SK-N-SH (cell line): ENCODE measurements at regions not wholly inside any gene's neighbourhood (a gene's known extent, or its start where the extent isn't known, plus 50 kb on each side); places are given as distances from the start of the nearest gene placed in this dataset.

ENCODE experiments used
- CTCF ChIA-PET: fragments of 300-600, 350-600 bp; formaldehyde crosslinking; extraction: SDS; loops from one replicate; lab custom pipeline; 2021; lab: Yijun Ruan, JAX
- POLR2A ChIA-PET: fragments of 350-600 bp; sonication (Branson Sonifier 250); formaldehyde crosslinking; extraction: SDS; loops from one replicate; lab custom pipeline; 2020; ENCODE audit warnings: antibody characterized with exemption, inconsistent platforms; lab: Yijun Ruan, JAX
- DNase-seq: peaks from one replicate; pipeline ENCODE4 v3.0.0; 2012
- H2AFZ ChIP-seq: fragments of 200-600 bp; sonication (generic); 2 replicates; pipeline ENCODE4 v1.8.1; 2016; ENCODE audit warnings: antibody characterized with exemption, mild to moderate bottlenecking, low read depth
- H3F3A ChIP-seq: fragments of 200-600 bp; sonication (generic); replicated peaks from 2 replicates; pipeline ENCODE3; 2016; ENCODE audit warnings: antibody characterized with exemption, mild to moderate bottlenecking; ENCODE audit not compliant: insufficient read depth
- H3K27ac ChIP-seq, 2 experiments: fragments of 200-500 bp in 1 of 2; fragments of 200-600 bp in 1 of 2; sonication (Bioruptor generic) in 1 of 2; sonication (generic), shearing (Covaris generic) in 1 of 2; 2 replicates each; pipeline versions ENCODE4 v1.5.1 to v1.6.1; 2014 to 2016; ENCODE audit warnings: low read depth in 2 of 2, inconsistent platforms in 1 of 2, low read length in 1 of 2, mild to moderate bottlenecking in 1 of 2, mixed read lengths in 1 of 2
- H3K27me3 ChIP-seq: fragments of 200-600 bp; sonication (generic), shearing (Covaris generic); 2 replicates; pipeline ENCODE4 v1.6.1; 2016; ENCODE audit warnings: mixed run types; ENCODE audit not compliant: insufficient read depth
- H3K36me3 ChIP-seq, 2 experiments: fragments of 200-500 bp in 1 of 2; fragments of 200-600 bp in 1 of 2; sonication (Bioruptor generic) in 1 of 2; sonication (generic) in 1 of 2; replicated peaks in 1 of 2; 2 replicates each; pipeline versions ENCODE3 to v1.5.1; 2014 to 2016; ENCODE audit warnings: low read length in 1 of 2, mild to moderate bottlenecking in 1 of 2; ENCODE audit not compliant: insufficient read depth in 2 of 2, control insufficient read depth in 1 of 2
- H3K4me1 ChIP-seq, 2 experiments: fragments of 200-500 bp in 1 of 2; fragments of 200-600 bp in 1 of 2; sonication (Bioruptor generic) in 1 of 2; sonication (generic), shearing (Covaris generic) in 1 of 2; 2 replicates each; pipeline versions ENCODE4 v1.5.1 to v1.6.1; 2014 to 2016; ENCODE audit warnings: low read depth in 1 of 2, low read length in 1 of 2, mixed run types in 1 of 2; ENCODE audit not compliant: insufficient read depth in 2 of 2, control insufficient read depth in 1 of 2
- H3K4me2 ChIP-seq: fragments of 200-600 bp; sonication (generic), shearing (Covaris generic); 2 replicates; pipeline ENCODE4 v1.6.1; 2017; ENCODE audit warnings: mixed run types
- H3K4me3 ChIP-seq, 2 experiments: fragments of 200-500 bp in 1 of 2; fragments of 200-600 bp in 1 of 2; sonication (Bioruptor generic) in 1 of 2; sonication (generic), shearing (Covaris generic) in 1 of 2; 2 replicates each; pipeline versions ENCODE4 v1.5.1 to v1.8.1; 2014 to 2016; ENCODE audit warnings: low read depth in 2 of 2, inconsistent platforms in 1 of 2, low read length in 1 of 2, mild to moderate bottlenecking in 1 of 2, mixed read lengths in 1 of 2, moderate library complexity in 1 of 2
- H3K79me2 ChIP-seq: fragments of 200-600 bp; sonication (generic); 2 replicates; pipeline ENCODE4 v1.8.1; 2017; ENCODE audit warnings: mild to moderate bottlenecking; ENCODE audit not compliant: insufficient read depth
- H3K9ac ChIP-seq: fragments of 200-600 bp; sonication (generic); 2 replicates; pipeline ENCODE4 v1.6.1; 2017; ENCODE audit warnings: mixed run types
- H3K9me2 ChIP-seq: fragments of 200-600 bp; sonication (generic); 2 replicates; pipeline ENCODE4 v1.6.1; 2017; ENCODE audit warnings: mixed run types
- H3K9me3 ChIP-seq: fragments of 200-600 bp; sonication (generic); 2 replicates; pipeline ENCODE4 v1.6.1; 2017; ENCODE audit warnings: mixed run types, mild to moderate bottlenecking, moderate library complexity
- H4K20me1 ChIP-seq: fragments of 200-600 bp; sonication (generic); 2 replicates; pipeline ENCODE4 v1.6.1; 2017; ENCODE audit warnings: mild to moderate bottlenecking, mixed run types; ENCODE audit not compliant: insufficient read depth
- CHD2 ChIP-seq: fragments of 150-350 bp; IDR thresholded peaks from 2 replicates; pipeline ENCODE4 v1.6.1; 2018; ENCODE audit warnings: low read length; ENCODE audit not compliant: partially characterized antibody
- ELF1 ChIP-seq: IDR thresholded peaks from 2 replicates; pipeline ENCODE4 v1.4.0; 2012
- EP300 ChIP-seq, 2 experiments: IDR thresholded peaks; 2 replicates each; pipeline versions ENCODE4 v1.4.0 to v1.6.1; 2012; ENCODE audit warnings: borderline replicate concordance in 1 of 2, low read depth in 1 of 2, low read length in 1 of 2
- EZH2phosphoT487 ChIP-seq: fragments of 200-600 bp; sonication (generic); IDR thresholded peaks from 2 replicates; pipeline ENCODE4 v1.6.1; 2017; ENCODE audit warnings: low read depth, mixed run types, mild to moderate bottlenecking, antibody characterized with exemption, moderate library complexity, borderline replicate concordance
- FOSL2 ChIP-seq: IDR thresholded peaks from 2 replicates; pipeline ENCODE4 v1.4.0; 2012; ENCODE audit warnings: low read depth, mild to moderate bottlenecking, moderate library complexity, borderline replicate concordance
- FOXJ3 ChIP-seq: sonication (generic); formaldehyde crosslinking; IDR thresholded peaks from 2 replicates; pipeline ENCODE4 v1.5.1; 2020; ENCODE audit warnings: mild to moderate bottlenecking, missing genetic modification reagents
- FOXM1 ChIP-seq: IDR thresholded peaks from 2 replicates; pipeline ENCODE4 v1.4.0; 2012; ENCODE audit warnings: low read depth, mild to moderate bottlenecking
- GABPA ChIP-seq: IDR thresholded peaks from 2 replicates; pipeline ENCODE4 v1.4.0; 2012; ENCODE audit warnings: low read depth, mild to moderate bottlenecking
- JUND ChIP-seq: IDR thresholded peaks from 2 replicates; pipeline ENCODE4 v1.4.0; 2012
- MAX ChIP-seq: IDR thresholded peaks from 2 replicates; pipeline ENCODE4 v1.4.0; 2012; ENCODE audit warnings: low read depth
- NFIC ChIP-seq: IDR thresholded peaks from 2 replicates; pipeline ENCODE4 v1.4.0; 2012; ENCODE audit warnings: borderline replicate concordance
- POLR2AphosphoS5 ChIP-seq: IDR thresholded peaks from 2 replicates; pipeline ENCODE4 v1.6.1; 2012; ENCODE audit warnings: low read depth, low read length
- RCOR1 ChIP-seq: fragments of 150-350 bp; IDR thresholded peaks from 2 replicates; pipeline ENCODE4 v1.6.1; 2017; ENCODE audit warnings: antibody characterized with exemption, low read length
- RFX5 ChIP-seq: IDR thresholded peaks from 2 replicates; pipeline ENCODE4 v1.6.1; 2012; ENCODE audit warnings: mild to moderate bottlenecking, improper control_type of control experiment, low read length
- RXRA ChIP-seq: IDR thresholded peaks from 2 replicates; pipeline ENCODE4 v1.4.0; 2012; ENCODE audit warnings: low read depth, mild to moderate bottlenecking, borderline replicate concordance
- SIN3A ChIP-seq: IDR thresholded peaks from 2 replicates; pipeline ENCODE4 v1.6.1; 2012; ENCODE audit warnings: low read depth, mild to moderate bottlenecking, low read length, moderate library complexity, borderline replicate concordance
- SMC3 ChIP-seq: IDR thresholded peaks from 2 replicates; pipeline ENCODE4 v1.6.1; 2012; ENCODE audit warnings: low read depth, low read length, improper control_type of control experiment
- USF1 ChIP-seq: IDR thresholded peaks from 2 replicates; pipeline ENCODE4 v1.4.0; 2012; ENCODE audit warnings: low read depth, borderline replicate concordance
- YY1 ChIP-seq: IDR thresholded peaks from 2 replicates; pipeline ENCODE4 v1.4.0; 2012; ENCODE audit warnings: low read depth, mild to moderate bottlenecking
- WGBS: methylation state at CpG from one replicate; pipeline ENCODE4 v1.1.6; 2017; ENCODE audit warnings: low lambda C conversion rate; 5-methylcytosine and 5-hydroxymethylcytosine counted together
- TF ChIP-seq, protein P1 (sequence below): IDR thresholded peaks from 2 replicates; pipeline ENCODE4 v1.6.1; 2012; ENCODE audit warnings: mild to moderate bottlenecking, low read depth, low read length, moderate library complexity
- TF ChIP-seq, protein P2 (sequence below): fragments of 200-600 bp; sonication (generic); IDR thresholded peaks from 2 replicates; pipeline ENCODE4 v1.6.1; 2017; ENCODE audit warnings: antibody characterized with exemption, mild to moderate bottlenecking, moderate library complexity
- TF ChIP-seq, protein P3 (sequence below): fragments of 150-350 bp; IDR thresholded peaks from 2 replicates; pipeline ENCODE4 v1.6.1; 2016; ENCODE audit warnings: mild to moderate bottlenecking, low read depth, low read length

DNA sequence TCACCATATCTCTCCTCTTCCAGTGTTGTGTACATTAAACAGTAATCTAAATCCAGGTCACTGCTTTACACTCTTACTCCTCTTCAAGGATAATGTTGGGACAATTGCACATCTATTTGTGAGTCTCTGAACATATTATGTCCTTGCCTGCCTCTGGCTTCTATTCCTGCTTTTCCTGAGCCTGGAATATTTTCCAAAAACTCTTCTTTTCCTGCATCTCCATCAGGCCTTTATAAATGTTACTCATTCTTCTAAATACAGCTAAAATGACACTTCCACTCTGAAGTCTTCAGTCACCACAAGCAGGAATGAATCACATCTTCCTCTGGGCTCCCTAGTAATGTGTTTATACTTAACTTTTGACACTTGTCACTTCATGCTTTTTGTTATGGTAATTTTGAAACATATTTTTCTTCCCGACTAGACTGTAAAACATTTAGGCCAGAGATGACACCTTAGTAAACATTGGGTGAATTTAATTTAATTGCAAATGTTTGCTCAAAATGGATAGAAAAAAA, 396.0 kb downstream of the LRRIQ3 start:
- POLR2A ChIA-PET: no interaction called here
- no peak overlapping the region for H3K4me2 ChIP-seq
- DNase-seq: no peak

GRCh38 chr1:73800376-73800775, 397.6 kb downstream of the LRRIQ3 start:
- no peaks in the 10 kb centered on the region for H3K27me3 ChIP-seq
- POLR2A ChIA-PET: no interaction called here
- DNase-seq: no peak

More for the DNA sequence above, 396.0 kb downstream of the LRRIQ3 start:
- no peak overlapping the region for H2AFZ ChIP-seq
- H3K9me2 ChIP-seq: no peaks in the 10 kb centered on the region
- H3K27ac ChIP-seq: no peak overlapping the region
- CTCF ChIA-PET: no interaction called here
- H3K9ac ChIP-seq: no peak overlapping the region
- H3K4me3 ChIP-seq: no peak overlapping the region
- no peaks in the 10 kb centered on the region for H3K36me3 ChIP-seq
- 31% methylated on average over 1 of the region's 1 CpG for WGBS
- no peaks in the 10 kb centered on the region for H3F3A ChIP-seq
- no peaks in the 10 kb centered on the region for H4K20me1 ChIP-seq
- H3K9me3 ChIP-seq: no peaks in the 10 kb centered on the region
- TF ChIP-seq MAX: no peak
- TF ChIP-seq RXRA: no peak
- no peak for TF ChIP-seq GABPA
- TF ChIP-seq, all 33 proteins: peak for 0
- Histone ChIP-seq H3K27me3 (no peaks in the 10 kb centered on the region), H3K4me1 (no peaks in the 10 kb centered on the region; a peak in 1 of 4 replicates), H3K79me2 (no peaks in the 10 kb centered on the region)

More at GRCh38 chr1:73800376-73800775, 397.6 kb downstream of the LRRIQ3 start:
- TF ChIP-seq USF1 (no peak), EP300 (IDR thresholded peaks at IDR 0.05; ENCODE audit: borderline replicate concordance in 1 of 2, low read depth in 1 of 2, low read length in 1 of 2) (no peak), JUND (no peak), POLR2AphosphoS5 (no peak), RFX5 (no peak), ELF1 (no peak), CHD2 (no peak), FOSL2 (no peak), SIN3A (no peak), GABPA (no peak), YY1 (no peak), EZH2phosphoT487 (no peak), FOXM1 (no peak), RCOR1 (no peak), NFIC (no peak), FOXJ3 (CRISPR knock-in tag) (no peak), SMC3 (no peak)
- TF ChIP-seq, protein P1, sequence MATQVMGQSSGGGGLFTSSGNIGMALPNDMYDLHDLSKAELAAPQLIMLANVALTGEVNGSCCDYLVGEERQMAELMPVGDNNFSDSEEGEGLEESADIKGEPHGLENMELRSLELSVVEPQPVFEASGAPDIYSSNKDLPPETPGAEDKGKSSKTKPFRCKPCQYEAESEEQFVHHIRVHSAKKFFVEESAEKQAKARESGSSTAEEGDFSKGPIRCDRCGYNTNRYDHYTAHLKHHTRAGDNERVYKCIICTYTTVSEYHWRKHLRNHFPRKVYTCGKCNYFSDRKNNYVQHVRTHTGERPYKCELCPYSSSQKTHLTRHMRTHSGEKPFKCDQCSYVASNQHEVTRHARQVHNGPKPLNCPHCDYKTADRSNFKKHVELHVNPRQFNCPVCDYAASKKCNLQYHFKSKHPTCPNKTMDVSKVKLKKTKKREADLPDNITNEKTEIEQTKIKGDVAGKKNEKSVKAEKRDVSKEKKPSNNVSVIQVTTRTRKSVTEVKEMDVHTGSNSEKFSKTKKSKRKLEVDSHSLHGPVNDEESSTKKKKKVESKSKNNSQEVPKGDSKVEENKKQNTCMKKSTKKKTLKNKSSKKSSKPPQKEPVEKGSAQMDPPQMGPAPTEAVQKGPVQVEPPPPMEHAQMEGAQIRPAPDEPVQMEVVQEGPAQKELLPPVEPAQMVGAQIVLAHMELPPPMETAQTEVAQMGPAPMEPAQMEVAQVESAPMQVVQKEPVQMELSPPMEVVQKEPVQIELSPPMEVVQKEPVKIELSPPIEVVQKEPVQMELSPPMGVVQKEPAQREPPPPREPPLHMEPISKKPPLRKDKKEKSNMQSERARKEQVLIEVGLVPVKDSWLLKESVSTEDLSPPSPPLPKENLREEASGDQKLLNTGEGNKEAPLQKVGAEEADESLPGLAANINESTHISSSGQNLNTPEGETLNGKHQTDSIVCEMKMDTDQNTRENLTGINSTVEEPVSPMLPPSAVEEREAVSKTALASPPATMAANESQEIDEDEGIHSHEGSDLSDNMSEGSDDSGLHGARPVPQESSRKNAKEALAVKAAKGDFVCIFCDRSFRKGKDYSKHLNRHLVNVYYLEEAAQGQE: no peak
- TF ChIP-seq, protein P2, sequence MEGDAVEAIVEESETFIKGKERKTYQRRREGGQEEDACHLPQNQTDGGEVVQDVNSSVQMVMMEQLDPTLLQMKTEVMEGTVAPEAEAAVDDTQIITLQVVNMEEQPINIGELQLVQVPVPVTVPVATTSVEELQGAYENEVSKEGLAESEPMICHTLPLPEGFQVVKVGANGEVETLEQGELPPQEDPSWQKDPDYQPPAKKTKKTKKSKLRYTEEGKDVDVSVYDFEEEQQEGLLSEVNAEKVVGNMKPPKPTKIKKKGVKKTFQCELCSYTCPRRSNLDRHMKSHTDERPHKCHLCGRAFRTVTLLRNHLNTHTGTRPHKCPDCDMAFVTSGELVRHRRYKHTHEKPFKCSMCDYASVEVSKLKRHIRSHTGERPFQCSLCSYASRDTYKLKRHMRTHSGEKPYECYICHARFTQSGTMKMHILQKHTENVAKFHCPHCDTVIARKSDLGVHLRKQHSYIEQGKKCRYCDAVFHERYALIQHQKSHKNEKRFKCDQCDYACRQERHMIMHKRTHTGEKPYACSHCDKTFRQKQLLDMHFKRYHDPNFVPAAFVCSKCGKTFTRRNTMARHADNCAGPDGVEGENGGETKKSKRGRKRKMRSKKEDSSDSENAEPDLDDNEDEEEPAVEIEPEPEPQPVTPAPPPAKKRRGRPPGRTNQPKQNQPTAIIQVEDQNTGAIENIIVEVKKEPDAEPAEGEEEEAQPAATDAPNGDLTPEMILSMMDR: no peak
- TF ChIP-seq, protein P3, sequence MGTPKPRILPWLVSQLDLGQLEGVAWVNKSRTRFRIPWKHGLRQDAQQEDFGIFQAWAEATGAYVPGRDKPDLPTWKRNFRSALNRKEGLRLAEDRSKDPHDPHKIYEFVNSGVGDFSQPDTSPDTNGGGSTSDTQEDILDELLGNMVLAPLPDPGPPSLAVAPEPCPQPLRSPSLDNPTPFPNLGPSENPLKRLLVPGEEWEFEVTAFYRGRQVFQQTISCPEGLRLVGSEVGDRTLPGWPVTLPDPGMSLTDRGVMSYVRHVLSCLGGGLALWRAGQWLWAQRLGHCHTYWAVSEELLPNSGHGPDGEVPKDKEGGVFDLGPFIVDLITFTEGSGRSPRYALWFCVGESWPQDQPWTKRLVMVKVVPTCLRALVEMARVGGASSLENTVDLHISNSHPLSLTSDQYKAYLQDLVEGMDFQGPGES: no peak
- CTCF ChIA-PET: interaction anchor here (1.0 to 1.3 kb wide), 2 partner anchors 13 to 889 kb away, joined by 3 read pairs; no protein-coding TSS in a partner anchor
- no peaks in the 10 kb centered on the region for H3F3A ChIP-seq
- H2AFZ ChIP-seq: no peak overlapping the region
- 14% methylated on average over 2 of the region's 2 CpGs for WGBS
- no peaks in the 10 kb centered on the region for H4K20me1 ChIP-seq
- no peak overlapping the region for H3K27ac ChIP-seq
- H3K4me2 ChIP-seq: no peak overlapping the region
- no peaks in the 10 kb centered on the region for H3K36me3 ChIP-seq
- H3K4me1 ChIP-seq: no peaks in the 10 kb centered on the region; a peak in 1 of 4 replicates
- no peaks in the 10 kb centered on the region for H3K79me2 ChIP-seq
- H3K9ac ChIP-seq: no peak overlapping the region
- H3K4me3 ChIP-seq: no peak overlapping the region
- H3K9me2 ChIP-seq: no peaks in the 10 kb centered on the region
- H3K9me3 ChIP-seq: no peaks in the 10 kb centered on the region
